ENCODE measurements at regions not wholly inside any gene's neighbourhood (a gene's known extent, or its start where the extent isn't known, plus 50 kb on each side); places are given as distances from the start of the nearest gene placed in this dataset.

DNA sequence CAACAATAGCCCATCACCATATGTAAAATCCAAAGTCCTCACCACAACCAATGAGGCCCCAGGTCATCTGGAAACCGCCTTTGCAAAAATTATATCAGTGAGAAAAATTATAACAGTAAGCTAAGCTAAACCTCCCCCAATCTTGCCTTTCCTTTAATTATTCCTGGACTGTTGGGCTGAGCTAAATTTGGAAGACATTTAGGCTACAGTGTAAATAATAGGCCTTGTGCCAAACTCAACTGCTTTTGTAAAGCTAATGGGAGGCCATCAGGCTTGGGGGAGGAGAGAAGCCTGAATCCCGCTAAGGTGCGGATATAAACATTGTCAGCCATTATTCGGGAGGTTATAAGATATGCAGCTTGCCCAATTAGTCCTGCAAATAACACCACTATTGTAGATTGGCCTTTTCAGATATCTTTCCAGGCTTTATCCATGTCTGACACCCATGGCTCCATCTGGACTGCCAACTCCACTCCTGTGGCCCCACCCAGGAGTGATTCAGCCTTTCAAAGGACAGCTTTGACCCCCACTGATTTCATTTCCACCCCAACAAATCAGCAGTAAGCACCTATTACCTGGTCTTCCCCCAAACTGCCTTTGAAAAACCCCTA is 53.0 kb upstream of the CA12 start:
- H3K27ac ChIP-seq, result no peak overlapping the region
- H3K9me3 ChIP-seq, result no peaks in the 10 kb centered on the region
- TF ChIP-seq POLR2AphosphoS5 (IDR thresholded peaks at IDR 0.05) (no peak), EP300 (IDR thresholded peaks at IDR 0.05; ENCODE audit: low read depth) (no peak), POLR2A (IDR thresholded peaks at IDR 0.05) (no peak)
- TF ChIP-seq, protein P1, sequence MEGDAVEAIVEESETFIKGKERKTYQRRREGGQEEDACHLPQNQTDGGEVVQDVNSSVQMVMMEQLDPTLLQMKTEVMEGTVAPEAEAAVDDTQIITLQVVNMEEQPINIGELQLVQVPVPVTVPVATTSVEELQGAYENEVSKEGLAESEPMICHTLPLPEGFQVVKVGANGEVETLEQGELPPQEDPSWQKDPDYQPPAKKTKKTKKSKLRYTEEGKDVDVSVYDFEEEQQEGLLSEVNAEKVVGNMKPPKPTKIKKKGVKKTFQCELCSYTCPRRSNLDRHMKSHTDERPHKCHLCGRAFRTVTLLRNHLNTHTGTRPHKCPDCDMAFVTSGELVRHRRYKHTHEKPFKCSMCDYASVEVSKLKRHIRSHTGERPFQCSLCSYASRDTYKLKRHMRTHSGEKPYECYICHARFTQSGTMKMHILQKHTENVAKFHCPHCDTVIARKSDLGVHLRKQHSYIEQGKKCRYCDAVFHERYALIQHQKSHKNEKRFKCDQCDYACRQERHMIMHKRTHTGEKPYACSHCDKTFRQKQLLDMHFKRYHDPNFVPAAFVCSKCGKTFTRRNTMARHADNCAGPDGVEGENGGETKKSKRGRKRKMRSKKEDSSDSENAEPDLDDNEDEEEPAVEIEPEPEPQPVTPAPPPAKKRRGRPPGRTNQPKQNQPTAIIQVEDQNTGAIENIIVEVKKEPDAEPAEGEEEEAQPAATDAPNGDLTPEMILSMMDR (IDR thresholded peaks at IDR 0.05), result no peak
- H3K36me3 ChIP-seq, result no peaks in the 10 kb centered on the region
- no peak for DNase-seq
- peaks cover 7 to 15% (median 10%) of the 10 kb centered on the region in 4 donors for H3K4me1 ChIP-seq
- intact Hi-C loops (cut with DNase I; ENCODE audit: low total_unique reads) (no loop called here), in situ Hi-C loops (cut with MboI; ENCODE audit: low pct_ligation_motif_present in 1 of 4, low pct_unique_long_range_greater_than_20kb in 1 of 4, low sequenced_read_pairs in 3 of 4) (no loop called here)
- H3K27me3 ChIP-seq, result no peaks in the 10 kb centered on the region
- no peak overlapping the region for H3K4me3 ChIP-seq
- 82 to 84% methylated on average over 4 of the region's 4 CpGs for WGBS, 2 donors (ENCODE audit: low coverage in 1 of 2)

DNA sequence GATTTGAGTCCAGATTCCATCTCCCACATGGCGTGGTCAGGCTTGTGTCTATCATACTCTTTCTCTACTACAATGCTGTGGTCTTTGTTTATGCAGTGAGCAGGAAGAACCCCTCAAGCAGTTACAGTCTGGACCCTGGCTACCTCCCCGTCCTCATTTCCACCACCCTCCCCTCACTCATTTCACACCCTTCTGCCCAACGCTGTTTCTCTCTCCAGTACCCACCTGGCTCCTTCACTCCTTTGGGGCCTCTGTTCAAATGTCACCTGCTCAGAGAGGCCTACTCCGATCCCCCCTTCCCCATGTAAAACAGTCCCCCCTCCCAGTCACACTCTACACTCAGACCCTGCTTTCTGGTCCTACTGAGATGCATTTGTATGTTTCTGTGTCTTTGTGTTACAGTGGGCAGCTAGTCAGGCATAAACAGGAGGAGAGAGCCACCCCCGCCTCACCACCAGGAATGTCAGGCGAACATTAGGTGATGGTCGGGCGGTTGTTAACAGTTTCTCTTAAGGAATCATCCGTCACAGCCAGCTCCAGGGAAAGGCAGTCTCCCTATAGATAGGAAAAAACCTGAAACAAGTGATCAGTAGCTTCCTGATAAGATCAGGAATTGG is 53.7 kb upstream of the CA12 start:
- no peak overlapping the region for H3K4me3 ChIP-seq
- H3K9me3 ChIP-seq, result no peaks in the 10 kb centered on the region
- H3K36me3 ChIP-seq, result no peaks in the 10 kb centered on the region
- no peaks in the 10 kb centered on the region for H3K27me3 ChIP-seq
- peaks cover 7 to 15% (median 10%) of the 10 kb centered on the region in 4 donors for H3K4me1 ChIP-seq
- H3K27ac ChIP-seq, result no peak overlapping the region
- no peak for DNase-seq
- TF ChIP-seq POLR2AphosphoS5 (IDR thresholded peaks at IDR 0.05) (no peak), POLR2A (IDR thresholded peaks at IDR 0.05) (no peak), EP300 (IDR thresholded peaks at IDR 0.05; ENCODE audit: low read depth) (no peak)
- TF ChIP-seq, protein P1 (IDR thresholded peaks at IDR 0.05), result no peak
- in situ Hi-C loops (cut with MboI; ENCODE audit: low pct_ligation_motif_present in 1 of 4, low pct_unique_long_range_greater_than_20kb in 1 of 4, low sequenced_read_pairs in 3 of 4) (no loop called here), intact Hi-C loops (cut with DNase I; ENCODE audit: low total_unique reads) (no loop called here)
- WGBS, 2 donors (ENCODE audit: low coverage in 1 of 2), result 92 to 98% methylated on average over 4 to 9 of the region's 9 CpGs

DNA sequence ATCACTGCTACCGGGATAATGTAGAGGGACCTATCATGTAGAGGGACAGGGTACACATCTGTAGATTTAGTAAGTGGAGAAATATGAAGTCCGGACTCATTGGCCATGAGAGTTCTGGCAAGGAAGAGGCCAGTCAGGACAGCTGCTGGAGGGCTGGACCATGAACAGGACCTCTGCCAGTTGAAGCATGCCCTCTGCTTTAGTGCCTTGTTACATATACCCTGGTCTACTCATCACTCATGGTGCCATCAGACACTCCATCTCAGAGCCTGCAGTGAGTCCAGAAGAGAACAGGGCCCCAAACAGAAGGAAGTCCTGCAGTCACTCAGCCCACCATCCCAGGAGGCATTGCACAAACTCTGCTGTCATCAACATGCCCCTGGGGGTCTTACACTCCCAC is 54.7 kb upstream of the CA12 start:
- peaks cover 7 to 15% (median 10%) of the 10 kb centered on the region in 4 donors for H3K4me1 ChIP-seq
- H3K36me3 ChIP-seq, result no peaks in the 10 kb centered on the region
- no peak for TF ChIP-seq POLR2AphosphoS5 (IDR thresholded peaks at IDR 0.05)
- no peak for TF ChIP-seq EP300 (IDR thresholded peaks at IDR 0.05; ENCODE audit: low read depth)
- TF ChIP-seq POLR2A (IDR thresholded peaks at IDR 0.05), result no peak
- TF ChIP-seq, protein P1 (IDR thresholded peaks at IDR 0.05), result no peak
- peak overlapping the region in 2 of 4 donors; percentile 39 to 53 for H3K27ac ChIP-seq
- DNase-seq, result no peak
- H3K27me3 ChIP-seq, result no peaks in the 10 kb centered on the region
- H3K9me3 ChIP-seq, result no peaks in the 10 kb centered on the region
- no peak overlapping the region for H3K4me3 ChIP-seq
- intact Hi-C loops (cut with DNase I; ENCODE audit: low total_unique reads), result no loop called here
- in situ Hi-C loops (cut with MboI; ENCODE audit: low pct_ligation_motif_present in 1 of 4, low pct_unique_long_range_greater_than_20kb in 1 of 4, low sequenced_read_pairs in 3 of 4), result no loop called here
- WGBS, 2 donors (ENCODE audit: low coverage in 1 of 2), result 93% methylated on average over 2 of the region's 2 CpGs; no CpG with 5 or more reads in 1 of the 2 donors

DNA sequence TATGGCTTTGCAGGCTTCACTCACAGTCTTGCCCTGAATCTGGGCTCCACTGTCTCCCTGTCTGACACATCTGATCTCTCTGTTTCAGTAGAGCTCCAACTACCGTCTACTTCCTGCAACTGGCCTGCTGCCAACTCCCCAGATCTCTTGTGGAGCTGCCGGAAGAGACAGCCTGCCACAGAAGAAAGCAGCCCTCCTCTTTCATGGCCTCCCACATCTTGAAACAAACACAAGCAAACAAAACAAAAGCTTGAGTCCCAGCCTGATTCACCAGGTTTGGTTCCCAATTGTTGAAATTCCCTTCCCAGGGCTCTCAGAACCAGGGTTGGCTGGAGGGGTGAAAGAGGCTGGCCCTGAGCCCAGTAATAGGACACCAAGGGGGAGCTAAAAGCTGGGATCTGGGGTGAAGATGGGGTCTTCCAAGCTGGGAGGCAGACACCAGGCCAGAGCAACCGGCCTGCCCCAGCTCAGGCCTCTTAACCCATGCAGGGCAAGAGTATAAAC is 55.3 kb upstream of the CA12 start:
- Histone ChIP-seq H3K9me3 (no peaks in the 10 kb centered on the region), H3K27ac (peak overlapping the region in 3 of 4 donors; percentile 9 to 53 (median 39)), H3K4me3 (no peak overlapping the region), H3K27me3 (no peaks in the 10 kb centered on the region), H3K4me1 (peaks cover 7 to 15% (median 10%) of the 10 kb centered on the region in 4 donors), H3K36me3 (no peaks in the 10 kb centered on the region)
- WGBS, 2 donors (ENCODE audit: low coverage in 1 of 2), result 39 to 50% methylated on average over 1 to 3 of the region's 3 CpGs
- intact Hi-C loops (cut with DNase I; ENCODE audit: low total_unique reads), result no loop called here
- DNase-seq, result peak; percentile 76
- TF ChIP-seq POLR2A (IDR thresholded peaks at IDR 0.05) (no peak), POLR2AphosphoS5 (IDR thresholded peaks at IDR 0.05) (no peak), EP300 (IDR thresholded peaks at IDR 0.05; ENCODE audit: low read depth) (no peak)
- TF ChIP-seq, protein P1 (IDR thresholded peaks at IDR 0.05), result no peak
- in situ Hi-C loops (cut with MboI; ENCODE audit: low pct_ligation_motif_present in 1 of 4, low pct_unique_long_range_greater_than_20kb in 1 of 4, low sequenced_read_pairs in 3 of 4), result no loop called here
